ENCODE measurements at regions not wholly inside any gene's neighbourhood (a gene's known extent, or its start where the extent isn't known, plus 50 kb on each side); places are given as distances from the start of the nearest gene placed in this dataset.

GRCh38 chr2:19541884-19542283 lies 183.5 kb upstream of the OSR1 start:
- Histone ChIP-seq H3K27me3 (ENCODE audit: insufficient read depth, low read depth) (no peaks in the 10 kb centered on the region), H3K27ac (peak overlapping the region; percentile 97), H2AFZ (no peak overlapping the region), H3K9me3 (ENCODE audit: insufficient read depth, low read depth) (no peaks in the 10 kb centered on the region; the same call in 1 of the 2 replicates), H4K20me1 (ENCODE audit: insufficient read depth) (no peaks in the 10 kb centered on the region), H3K4me1 (replicated peaks; ENCODE audit: insufficient read depth) (peaks cover 63% of the 10 kb centered on the region), H3K9me2 (ENCODE audit: insufficient read depth) (no peaks in the 10 kb centered on the region), H3K4me3 (no peak overlapping the region), H3K4me2 (peak overlapping the region; percentile 80), H3F3A (ENCODE audit: insufficient read depth, low read depth) (peaks cover 41% of the 10 kb centered on the region), H3K79me2 (ENCODE audit: low read depth) (peaks cover 8% of the 10 kb centered on the region; the same call in 1 of the 2 replicates), H3K36me3 (ENCODE audit: low read depth) (0 out of 2 replicates have a peak, but pooled peaks cover 9% of the 10 kb centered on the region)
- ChIA-PET POLR2A (ENCODE audit: unreplicated experiment) (no interaction called here), CTCF (no interaction called here)
- intact Hi-C loops (cut with micrococcal nuclease; ENCODE audit: unreplicated experiment): loop anchor here (1.0 kb wide), 2 partner anchors 75 to 125 kb away; no protein-coding TSS in a partner anchor
- TF ChIP-seq EZH2 (IDR thresholded peaks at IDR 0.05; ENCODE audit: low read depth): no peak
- no peak for TF ChIP-seq CTCF (conservative IDR thresholded peaks at IDR 0.05)
- no TSS peak for BruUV-seq (replicated peaks)
- peak in 1 of 2 experiments; percentile 40 for DNase-seq

- peak; percentile 22 to 95 for DNase-seq
- Histone ChIP-seq H3K79me2 (ENCODE audit: low read depth) (peaks cover 8% of the 10 kb centered on the region; the same call in 1 of the 2 replicates), H3K27ac (peak overlapping the region; percentile 97), H3F3A (ENCODE audit: insufficient read depth, low read depth) (peaks cover 42% of the 10 kb centered on the region), H3K27me3 (ENCODE audit: insufficient read depth, low read depth) (no peaks in the 10 kb centered on the region), H4K20me1 (ENCODE audit: insufficient read depth) (no peaks in the 10 kb centered on the region), H3K9me3 (ENCODE audit: insufficient read depth, low read depth) (no peaks in the 10 kb centered on the region; the same call in 1 of the 2 replicates), H3K36me3 (ENCODE audit: low read depth) (0 out of 2 replicates have a peak, but pooled peaks cover 9% of the 10 kb centered on the region), H3K4me1 (replicated peaks; ENCODE audit: insufficient read depth) (peaks cover 72% of the 10 kb centered on the region), H2AFZ (no peak overlapping the region), H3K9me2 (ENCODE audit: insufficient read depth) (no peaks in the 10 kb centered on the region), H3K4me2 (peak overlapping the region; percentile 80), H3K4me3 (peak overlapping the region; percentile 12; the same call in 1 of the 2 replicates)
- ChIA-PET POLR2A (ENCODE audit: unreplicated experiment) (no interaction called here), CTCF (no interaction called here)
- intact Hi-C loops (cut with micrococcal nuclease; ENCODE audit: unreplicated experiment): loop anchor here (1.0 kb wide), 2 partner anchors 76 to 126 kb away; no protein-coding TSS in a partner anchor
- TF ChIP-seq EZH2 (IDR thresholded peaks at IDR 0.05; ENCODE audit: low read depth) (no peak), CTCF (conservative IDR thresholded peaks at IDR 0.05) (no peak)
- BruUV-seq (replicated peaks): no TSS peak
Observed at GRCh38 chr2:19540739-19541525, 182.5 kb upstream of the OSR1 start.

GRCh38 chr2:19538411-19538963 lies 180.1 kb upstream of the OSR1 start:
- TF ChIP-seq EZH2 (IDR thresholded peaks at IDR 0.05; ENCODE audit: low read depth) (no peak), CTCF (conservative IDR thresholded peaks at IDR 0.05) (no peak)
- H3K79me2 ChIP-seq (ENCODE audit: low read depth): 0 out of 2 replicates have a peak, but pooled peaks cover 8% of the 10 kb centered on the region
- ChIA-PET CTCF (no interaction called here), POLR2A (ENCODE audit: unreplicated experiment) (interaction anchor here (0.6 to 0.7 kb wide), 5 partner anchors 50 to 647 kb away, joined by 3 to 4 read pairs (median 3); partner anchors contain the start of gene LAPTM4A)
- BruUV-seq (replicated peaks): TSS peak; percentile 97
- peak; percentile 77 to 98 for DNase-seq
- no peaks in the 10 kb centered on the region for H4K20me1 ChIP-seq (ENCODE audit: insufficient read depth)
- H3K36me3 ChIP-seq (ENCODE audit: low read depth): 0 out of 2 replicates have a peak, but pooled peaks cover 7% of the 10 kb centered on the region
- peaks cover 70% of the 10 kb centered on the region for H3K4me1 ChIP-seq (replicated peaks; ENCODE audit: insufficient read depth)
- peak overlapping the region; percentile 80 for H3K4me2 ChIP-seq
- peak overlapping the region; percentile 41; the same call in 1 of the 2 replicates for H3K4me3 ChIP-seq
- H3F3A ChIP-seq (ENCODE audit: insufficient read depth, low read depth): peaks cover 44% of the 10 kb centered on the region
- intact Hi-C loops (cut with micrococcal nuclease; ENCODE audit: unreplicated experiment): loop anchor here (1.0 to 10.0 kb wide), 4 partner anchors 31 to 316 kb away; no protein-coding TSS in a partner anchor
- no peaks in the 10 kb centered on the region for H3K9me2 ChIP-seq (ENCODE audit: insufficient read depth)
- H3K27me3 ChIP-seq (ENCODE audit: insufficient read depth, low read depth): no peaks in the 10 kb centered on the region
- H3K9me3 ChIP-seq (ENCODE audit: insufficient read depth, low read depth): peaks cover 11% of the 10 kb centered on the region
- H2AFZ ChIP-seq: peak overlapping the region; percentile 66; the same call in 1 of the 2 replicates
- peak overlapping the region; percentile 97 for H3K27ac ChIP-seq
